H9 (cell line): ENCODE measurements at regions not wholly inside any gene's neighbourhood (a gene's known extent, or its start where the extent isn't known, plus 50 kb on each side); places are given as distances from the start of the nearest gene placed in this dataset.

ENCODE experiments used
- DNase-seq: peaks from one replicate; pipeline ENCODE4 v3.0.0-alpha.2; 2017
- H2AFZ ChIP-seq: one replicate; pipeline ENCODE4 v1.6.1; 2013; ENCODE audit warnings: mild to moderate bottlenecking, low read length, control low read depth, moderate library complexity
- H2AK5ac ChIP-seq: 2 replicates; pipeline ENCODE4 v1.6.1; 2013; ENCODE audit warnings: low read length, control low read depth, mixed read lengths; ENCODE audit not compliant: insufficient read length
- H2BK120ac ChIP-seq: one replicate; pipeline ENCODE4 v1.6.1; 2013; ENCODE audit warnings: low read depth, mild to moderate bottlenecking, low read length, control low read depth, inconsistent platforms; ENCODE audit not compliant: poor library complexity, severe bottlenecking
- H2BK12ac ChIP-seq: 2 replicates; pipeline ENCODE4 v1.6.1; 2013; ENCODE audit warnings: low read length, control low read depth, mixed read lengths, low read depth; ENCODE audit not compliant: insufficient read length
- H2BK15ac ChIP-seq: 2 replicates; pipeline ENCODE4 v1.6.1; 2013; ENCODE audit warnings: low read depth, low read length, control low read depth
- H2BK20ac ChIP-seq: one replicate; pipeline ENCODE4 v1.6.1; 2013; ENCODE audit warnings: low read depth, mild to moderate bottlenecking, low read length, control low read depth, inconsistent platforms; ENCODE audit not compliant: poor library complexity, severe bottlenecking
- H2BK5ac ChIP-seq: 2 replicates; pipeline ENCODE4 v1.6.1; 2013; ENCODE audit warnings: low read length, control low read depth, mixed read lengths; ENCODE audit not compliant: insufficient read length
- H3K14ac ChIP-seq: 2 replicates; pipeline ENCODE4 v1.6.1; 2013; ENCODE audit warnings: low read length, control low read depth; ENCODE audit not compliant: insufficient read depth
- H3K18ac ChIP-seq: 2 replicates; pipeline ENCODE4 v1.6.1; 2013; ENCODE audit warnings: low read depth, mild to moderate bottlenecking, mixed read lengths, low read length, control low read depth; ENCODE audit not compliant: insufficient read length
- H3K23ac ChIP-seq: 2 replicates; pipeline ENCODE4 v1.6.1; 2013; ENCODE audit warnings: low read length, control low read depth, mixed read lengths, low read depth; ENCODE audit not compliant: insufficient read length
- H3K23me2 ChIP-seq: 2 replicates; pipeline ENCODE4 v1.6.1; 2013; ENCODE audit warnings: low read depth, mild to moderate bottlenecking, mixed read lengths, low read length, control low read depth; ENCODE audit not compliant: insufficient read length, poor library complexity, severe bottlenecking
- H3K27ac ChIP-seq: 2 replicates; pipeline ENCODE4 v1.5.1; 2013; ENCODE audit warnings: low read length, control low read depth, mixed read lengths, low read depth; ENCODE audit not compliant: insufficient read length
- H3K27me3 ChIP-seq: 2 replicates; pipeline ENCODE4 v1.6.1; 2013; ENCODE audit warnings: low read length, control low read depth, inconsistent platforms; ENCODE audit not compliant: insufficient read depth
- H3K4ac ChIP-seq: 2 replicates; pipeline ENCODE4 v1.6.1; 2013; ENCODE audit warnings: low read depth, mild to moderate bottlenecking, control low read depth, inconsistent platforms, low read length, moderate library complexity
- H3K4me1 ChIP-seq: 2 replicates; pipeline ENCODE4 v1.6.1; 2013; ENCODE audit warnings: low read length, control low read depth, inconsistent platforms; ENCODE audit not compliant: insufficient read depth
- H3K4me2 ChIP-seq: 2 replicates; pipeline ENCODE4 v1.6.1; 2013; ENCODE audit warnings: low read length, control low read depth, mixed read lengths; ENCODE audit not compliant: insufficient read length, insufficient read depth
- H3K56ac ChIP-seq: 2 replicates; pipeline ENCODE4 v1.6.1; 2013; ENCODE audit warnings: low read depth, mild to moderate bottlenecking, mixed read lengths, low read length, control low read depth; ENCODE audit not compliant: insufficient read length
- H3K79me1 ChIP-seq: 2 replicates; pipeline ENCODE4 v1.6.1; 2013; ENCODE audit warnings: low read depth, mild to moderate bottlenecking, moderate library complexity, low read length, control low read depth, inconsistent platforms; ENCODE audit not compliant: insufficient read depth, poor library complexity, severe bottlenecking
- H3K79me2 ChIP-seq: 2 replicates; pipeline ENCODE4 v1.6.1; 2013; ENCODE audit warnings: low read length, control low read depth, inconsistent platforms; ENCODE audit not compliant: insufficient read depth
- H3K9ac ChIP-seq: 2 replicates; pipeline ENCODE4 v1.6.1; 2013; ENCODE audit warnings: low read length, control low read depth, mixed read lengths; ENCODE audit not compliant: insufficient read length; ENCODE audit errors: extremely low read depth
- H3K9me3 ChIP-seq: one replicate; pipeline ENCODE4 v1.6.1; 2013; ENCODE audit warnings: low read depth, low read length, inconsistent platforms; ENCODE audit not compliant: control insufficient read depth
- H3T11ph ChIP-seq: one replicate; pipeline ENCODE4 v1.6.1; 2013; ENCODE audit warnings: mild to moderate bottlenecking, low read length, control low read depth, inconsistent platforms
- H4K20me1 ChIP-seq: one replicate; pipeline ENCODE4 v1.6.1; 2013; ENCODE audit not compliant: control insufficient read depth, insufficient read length, insufficient read depth
- H4K5ac ChIP-seq: 2 replicates; pipeline ENCODE4 v1.6.1; 2013; ENCODE audit warnings: low read depth, mild to moderate bottlenecking, mixed read lengths, low read length, control low read depth; ENCODE audit not compliant: insufficient read length
- H4K8ac ChIP-seq: replicated peaks from 2 replicates; pipeline ENCODE4 v1.6.1; 2013; ENCODE audit warnings: low read length, control low read depth, mixed read lengths, low read depth; ENCODE audit not compliant: insufficient read length
- H4K91ac ChIP-seq: 2 replicates; pipeline ENCODE4 v1.6.1; 2013; ENCODE audit warnings: low read depth, mild to moderate bottlenecking, moderate library complexity, mixed read lengths, low read length, control low read depth; ENCODE audit not compliant: insufficient read length
- H3K27ac Mint-ChIP-seq, 3 experiments: 2 replicates in 2 of 3; 3 replicates in 1 of 3; pipeline ENCODE4 v1.8.0; 2020 to 2021; ENCODE audit warnings: mixed read lengths in 3 of 3, mild to moderate bottlenecking in 1 of 3, moderate library complexity in 1 of 3
- H3K27me3 Mint-ChIP-seq: 2 replicates; pipeline ENCODE4 v1.8.0; 2021; ENCODE audit warnings: low read depth, mild to moderate bottlenecking, moderate library complexity, mixed read lengths
- H3K36me3 Mint-ChIP-seq, 3 experiments: 2 replicates in 2 of 3; 3 replicates in 1 of 3; pipeline ENCODE4 v1.8.0; 2020 to 2021; ENCODE audit warnings: low read depth in 3 of 3, mixed read lengths in 3 of 3; ENCODE audit not compliant: insufficient read depth in 1 of 3
- H3K4me1 Mint-ChIP-seq, 2 experiments: 2 replicates each; pipeline ENCODE4 v1.8.0; 2020; ENCODE audit warnings: mixed read lengths in 2 of 2
- H3K4me3 Mint-ChIP-seq, 2 experiments: 2 replicates in 1 of 2; 3 replicates in 1 of 2; pipeline ENCODE4 v1.8.0; 2020 to 2021; ENCODE audit warnings: mild to moderate bottlenecking in 2 of 2, mixed read lengths in 2 of 2, moderate library complexity in 1 of 2
- H3K9me3 Mint-ChIP-seq, 2 experiments: 2 replicates in 1 of 2; 3 replicates in 1 of 2; pipeline ENCODE4 v1.8.0; 2020; ENCODE audit warnings: mild to moderate bottlenecking in 2 of 2, mixed read lengths in 2 of 2, moderate library complexity in 1 of 2
- CTCF ChIP-seq: fragments of 200-600 bp; sonication (generic); conservative IDR thresholded peaks from 3 replicates; pipeline ENCODE4 v1.8.0; 2021; ENCODE audit warnings: antibody characterized with exemption, mild to moderate bottlenecking
- WGBS: extraction: QIAGEN DNeasy Blood & Tissue Kit; methylation state at CpG from one replicate; pipeline ENCODE4 v1.1.7; 2013; ENCODE audit warnings: missing lambda C conversion rate, low lambda C conversion rate, mixed read lengths; ENCODE audit not compliant: insufficient read length; ENCODE audit errors: extremely low coverage; 5-methylcytosine and 5-hydroxymethylcytosine counted together

DNA sequence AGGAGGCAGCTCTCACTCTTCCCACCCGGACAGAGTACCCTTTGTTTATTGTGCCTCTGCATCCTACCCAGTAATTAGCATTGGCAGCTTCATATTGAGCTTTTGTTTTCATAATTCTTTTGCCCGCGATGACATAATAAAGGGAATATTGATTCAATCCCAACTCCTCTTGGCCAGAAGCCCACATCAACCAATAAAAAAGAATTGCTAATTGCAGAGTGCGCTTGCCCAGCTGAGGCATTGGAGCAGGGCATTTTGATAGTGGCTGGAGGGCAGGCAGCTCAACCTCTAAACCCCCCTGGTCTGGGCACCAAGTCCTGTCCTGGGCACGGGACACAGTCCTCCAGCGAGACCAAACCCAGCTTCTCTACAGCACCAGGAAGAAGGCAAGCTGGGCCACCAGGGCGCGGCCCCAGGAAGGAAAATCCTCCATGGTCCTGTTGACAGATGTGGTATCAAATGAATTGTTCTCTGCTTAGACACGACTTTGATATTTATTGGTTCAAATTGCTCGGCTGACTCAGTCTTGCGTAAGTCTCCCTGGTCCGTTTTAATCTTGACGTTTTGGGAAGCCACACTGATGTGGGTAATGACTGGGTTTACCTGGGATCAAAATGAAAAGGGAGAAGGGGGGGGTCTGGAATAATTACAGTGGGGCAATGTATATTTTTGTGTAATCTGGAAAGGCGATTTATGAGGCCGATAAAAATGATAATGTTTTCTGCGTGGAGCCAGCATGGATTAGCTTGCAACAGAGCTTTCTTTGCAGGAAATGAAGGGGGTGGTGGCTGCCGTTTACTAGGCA, 220.7 kb upstream of the MSX2 start:
- no peak overlapping the region for H3K56ac ChIP-seq
- no peak overlapping the region for H4K5ac ChIP-seq
- no peaks in the 10 kb centered on the region for H3K79me1 ChIP-seq
- H3K27ac ChIP-seq = no peak overlapping the region
- no peak overlapping the region for H4K91ac ChIP-seq
- H3K14ac ChIP-seq = no peak overlapping the region
- H3K9ac ChIP-seq = no peak overlapping the region
- WGBS = no CpG with 5 or more reads among the region's 17 CpGs
- no peak overlapping the region for H3K18ac ChIP-seq
- H3K4me1 ChIP-seq = no peaks in the 10 kb centered on the region
- no peak overlapping the region for H2AK5ac ChIP-seq
- Mint-ChIP-seq H3K36me3 (peaks cover 4 to 18% (median 6%) of the 10 kb centered on the region in 3 experiments; a peak in 5 of 7 replicates), H3K4me3 (no peak overlapping the region), H3K27me3 (peaks cover 17% of the 10 kb centered on the region), H3K27ac (no peak overlapping the region; a peak in 1 of 7 replicates), H3K4me1 (no peaks in the 10 kb centered on the region; a peak in 1 of 4 replicates), H3K9me3 (peaks cover 21 to 22% of the 10 kb centered on the region in 2 experiments)
- H2BK120ac ChIP-seq = no peak overlapping the region
- H3T11ph ChIP-seq = no peak overlapping the region
- peaks cover 1% of the 10 kb centered on the region for H3K9me3 ChIP-seq
- H3K23me2 ChIP-seq = no peaks in the 10 kb centered on the region
- DNase-seq = no peak
- H2BK20ac ChIP-seq = no peak overlapping the region
- no peak overlapping the region for H2BK5ac ChIP-seq
- H3K27me3 ChIP-seq = no peaks in the 10 kb centered on the region
- H2BK12ac ChIP-seq = no peak overlapping the region
- H3K4me2 ChIP-seq = no peak overlapping the region
- H3K79me2 ChIP-seq = no peaks in the 10 kb centered on the region
- TF ChIP-seq CTCF = no peak
- H2AFZ ChIP-seq = no peak overlapping the region
- no peak overlapping the region for H4K8ac ChIP-seq
- H4K20me1 ChIP-seq = no peaks in the 10 kb centered on the region
- H3K4ac ChIP-seq = no peak overlapping the region
- H3K23ac ChIP-seq = no peak overlapping the region
- H2BK15ac ChIP-seq = no peak overlapping the region
